ENCODE measurements at regions not wholly inside any gene's neighbourhood (a gene's known extent, or its start where the extent isn't known, plus 50 kb on each side); places are given as distances from the start of the nearest gene placed in this dataset.

- TF ChIP-seq, protein P1, sequence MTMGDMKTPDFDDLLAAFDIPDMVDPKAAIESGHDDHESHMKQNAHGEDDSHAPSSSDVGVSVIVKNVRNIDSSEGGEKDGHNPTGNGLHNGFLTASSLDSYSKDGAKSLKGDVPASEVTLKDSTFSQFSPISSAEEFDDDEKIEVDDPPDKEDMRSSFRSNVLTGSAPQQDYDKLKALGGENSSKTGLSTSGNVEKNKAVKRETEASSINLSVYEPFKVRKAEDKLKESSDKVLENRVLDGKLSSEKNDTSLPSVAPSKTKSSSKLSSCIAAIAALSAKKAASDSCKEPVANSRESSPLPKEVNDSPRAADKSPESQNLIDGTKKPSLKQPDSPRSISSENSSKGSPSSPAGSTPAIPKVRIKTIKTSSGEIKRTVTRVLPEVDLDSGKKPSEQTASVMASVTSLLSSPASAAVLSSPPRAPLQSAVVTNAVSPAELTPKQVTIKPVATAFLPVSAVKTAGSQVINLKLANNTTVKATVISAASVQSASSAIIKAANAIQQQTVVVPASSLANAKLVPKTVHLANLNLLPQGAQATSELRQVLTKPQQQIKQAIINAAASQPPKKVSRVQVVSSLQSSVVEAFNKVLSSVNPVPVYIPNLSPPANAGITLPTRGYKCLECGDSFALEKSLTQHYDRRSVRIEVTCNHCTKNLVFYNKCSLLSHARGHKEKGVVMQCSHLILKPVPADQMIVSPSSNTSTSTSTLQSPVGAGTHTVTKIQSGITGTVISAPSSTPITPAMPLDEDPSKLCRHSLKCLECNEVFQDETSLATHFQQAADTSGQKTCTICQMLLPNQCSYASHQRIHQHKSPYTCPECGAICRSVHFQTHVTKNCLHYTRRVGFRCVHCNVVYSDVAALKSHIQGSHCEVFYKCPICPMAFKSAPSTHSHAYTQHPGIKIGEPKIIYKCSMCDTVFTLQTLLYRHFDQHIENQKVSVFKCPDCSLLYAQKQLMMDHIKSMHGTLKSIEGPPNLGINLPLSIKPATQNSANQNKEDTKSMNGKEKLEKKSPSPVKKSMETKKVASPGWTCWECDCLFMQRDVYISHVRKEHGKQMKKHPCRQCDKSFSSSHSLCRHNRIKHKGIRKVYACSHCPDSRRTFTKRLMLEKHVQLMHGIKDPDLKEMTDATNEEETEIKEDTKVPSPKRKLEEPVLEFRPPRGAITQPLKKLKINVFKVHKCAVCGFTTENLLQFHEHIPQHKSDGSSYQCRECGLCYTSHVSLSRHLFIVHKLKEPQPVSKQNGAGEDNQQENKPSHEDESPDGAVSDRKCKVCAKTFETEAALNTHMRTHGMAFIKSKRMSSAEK (CRISPR knock-in tag; IDR thresholded peaks at IDR 0.05; ENCODE audit: borderline replicate concordance): no peak
- TF ChIP-seq SP1 (CRISPR knock-in tag; conservative IDR thresholded peaks at IDR 0.05): no peak
- no peak for TF ChIP-seq ZNF317 (CRISPR knock-in tag; IDR thresholded peaks at IDR 0.05; ENCODE audit: borderline replicate concordance, low read depth)
- TF ChIP-seq FOXP1 (CRISPR knock-in tag; IDR thresholded peaks at IDR 0.05; ENCODE audit: borderline replicate concordance): no peak
- TF ChIP-seq E2F1 (CRISPR knock-in tag; IDR thresholded peaks at IDR 0.05): no peak
- no peak for TF ChIP-seq ZNF121 (CRISPR knock-in tag; IDR thresholded peaks at IDR 0.05)
- TF ChIP-seq ZSCAN18 (CRISPR knock-in tag; IDR thresholded peaks at IDR 0.05): no peak
- TF ChIP-seq, protein P2, sequence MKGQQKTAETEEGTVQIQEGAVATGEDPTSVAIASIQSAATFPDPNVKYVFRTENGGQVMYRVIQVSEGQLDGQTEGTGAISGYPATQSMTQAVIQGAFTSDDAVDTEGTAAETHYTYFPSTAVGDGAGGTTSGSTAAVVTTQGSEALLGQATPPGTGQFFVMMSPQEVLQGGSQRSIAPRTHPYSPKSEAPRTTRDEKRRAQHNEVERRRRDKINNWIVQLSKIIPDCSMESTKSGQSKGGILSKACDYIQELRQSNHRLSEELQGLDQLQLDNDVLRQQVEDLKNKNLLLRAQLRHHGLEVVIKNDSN (CRISPR knock-in tag; IDR thresholded peaks at IDR 0.05): no peak
- TF ChIP-seq ZNF671 (CRISPR knock-in tag; IDR thresholded peaks at IDR 0.05): no peak
- TF ChIP-seq ETV6 (CRISPR knock-in tag; IDR thresholded peaks at IDR 0.05): no peak
These were observed 54.6 kb upstream of the POU4F3 start (continued) for GRCh38 chr5:146284016-146284415.
